ENCODE measurements at regions not wholly inside any gene's neighbourhood (a gene's known extent, or its start where the extent isn't known, plus 50 kb on each side); places are given as distances from the start of the nearest gene placed in this dataset.

- DNase-seq: no peak
Measured at GRCh38 chr6:91743756-91744155, 1156.9 kb upstream of the MAP3K7 start.

- no peak for DNase-seq
Measured at GRCh38 chr6:91731939-91732338, 1145.1 kb upstream of the MAP3K7 start.

- no peak for DNase-seq
Measured at GRCh38 chr6:91730710-91731109, 1143.8 kb upstream of the MAP3K7 start.

GRCh38 chr6:91720324-91720723, 1133.5 kb upstream of the MAP3K7 start:
- DNase-seq: no peak

GRCh38 chr6:91719414-91719813, 1132.5 kb upstream of the MAP3K7 start:
- DNase-seq: no peak

- no peak for DNase-seq
Measured at GRCh38 chr6:91718198-91718597, 1131.3 kb upstream of the MAP3K7 start.

GRCh38 chr6:91717094-91717493, 1130.2 kb upstream of the MAP3K7 start:
- DNase-seq: no peak

- DNase-seq: no peak
Measured at GRCh38 chr6:91716361-91716760, 1129.5 kb upstream of the MAP3K7 start.

- DNase-seq: no peak
Measured at GRCh38 chr6:91715171-91715805, 1128.4 kb upstream of the MAP3K7 start.

- DNase-seq: no peak
Measured at GRCh38 chr6:91713911-91714310, 1127.0 kb upstream of the MAP3K7 start.

- no peak for DNase-seq
Measured at GRCh38 chr6:91711518-91711917, 1124.6 kb upstream of the MAP3K7 start.

- DNase-seq: no peak
Measured at GRCh38 chr6:91710342-91710741, 1123.5 kb upstream of the MAP3K7 start.

GRCh38 chr6:91708534-91708933, 1121.7 kb upstream of the MAP3K7 start:
- no peak for DNase-seq

GRCh38 chr6:91705646-91706045, 1118.8 kb upstream of the MAP3K7 start:
- no peak for DNase-seq

- DNase-seq: no peak
Measured at GRCh38 chr6:91704531-91704930, 1117.7 kb upstream of the MAP3K7 start.

- no peak for DNase-seq
Measured at GRCh38 chr6:91697010-91697695, 1110.3 kb upstream of the MAP3K7 start.

GRCh38 chr6:91695221-91695620, 1108.3 kb upstream of the MAP3K7 start:
- DNase-seq: no peak

GRCh38 chr6:91694016-91694654, 1107.3 kb upstream of the MAP3K7 start:
- DNase-seq: no peak

GRCh38 chr6:91691449-91691848, 1104.6 kb upstream of the MAP3K7 start:
- no peak for DNase-seq

- no peak for DNase-seq
Measured at GRCh38 chr6:91683240-91683639, 1096.4 kb upstream of the MAP3K7 start.

- DNase-seq: no peak
Measured at GRCh38 chr6:91681296-91681695, 1094.4 kb upstream of the MAP3K7 start.

GRCh38 chr6:91678679-91679446, 1092.0 kb upstream of the MAP3K7 start:
- peak; percentile 12 for DNase-seq

- no peak for DNase-seq
Measured at GRCh38 chr6:91672201-91672600, 1085.3 kb upstream of the MAP3K7 start.

- DNase-seq: no peak
Measured at GRCh38 chr6:91669871-91670268, 1083.0 kb upstream of the MAP3K7 start.

Data from NCI-H510A treated with DMSO at 0.1 percent for 48 hours (cell line).